ENCODE measurements at regions not wholly inside any gene's neighbourhood (a gene's known extent, or its start where the extent isn't known, plus 50 kb on each side); places are given as distances from the start of the nearest gene placed in this dataset.

- Mint-ChIP-seq H3K4me1 (ENCODE audit: low read depth) (peaks cover 52% of the 10 kb centered on the region), H3K36me3 (ENCODE audit: low read depth) (no peaks in the 10 kb centered on the region), H3K4me3 (ENCODE audit: unreplicated experiment) (peak overlapping the region; percentile 60)
Measured at GRCh38 chr6:56370127-56370540, 122.8 kb upstream of the COL21A1 start.

GRCh38 chr6:56368491-56368890 lies 121.1 kb upstream of the COL21A1 start:
- Mint-ChIP-seq H3K9me3 (ENCODE audit: low read depth) (no peaks in the 10 kb centered on the region), H3K36me3 (ENCODE audit: low read depth) (no peaks in the 10 kb centered on the region), H3K27me3 (ENCODE audit: low read depth) (no peaks in the 10 kb centered on the region), H3K4me1 (ENCODE audit: low read depth) (peaks cover 52% of the 10 kb centered on the region), H3K27ac (ENCODE audit: unreplicated experiment) (no peak overlapping the region), H3K4me3 (ENCODE audit: unreplicated experiment) (no peak overlapping the region)
- no peak for DNase-seq (ENCODE audit: low spot score)
- TF ChIP-seq CTCF (IDR thresholded peaks at IDR 0.05) = no peak

More at GRCh38 chr6:56370127-56370540, 122.8 kb upstream of the COL21A1 start:
- Mint-ChIP-seq H3K9me3 (ENCODE audit: low read depth) (no peaks in the 10 kb centered on the region), H3K27me3 (ENCODE audit: low read depth) (no peaks in the 10 kb centered on the region), H3K27ac (ENCODE audit: unreplicated experiment) (peak overlapping the region; percentile 94)
- peak; percentile 78 for TF ChIP-seq CTCF (IDR thresholded peaks at IDR 0.05)
- DNase-seq (ENCODE audit: low spot score) = no peak

GRCh38 chr6:56366141-56366852 lies 118.9 kb upstream of the COL21A1 start:
- Mint-ChIP-seq H3K4me3 (ENCODE audit: unreplicated experiment) (no peak overlapping the region), H3K4me1 (ENCODE audit: low read depth) (peaks cover 39% of the 10 kb centered on the region), H3K27me3 (ENCODE audit: low read depth) (no peaks in the 10 kb centered on the region), H3K9me3 (ENCODE audit: low read depth) (no peaks in the 10 kb centered on the region), H3K36me3 (ENCODE audit: low read depth) (no peaks in the 10 kb centered on the region), H3K27ac (ENCODE audit: unreplicated experiment) (no peak overlapping the region)
- no peak for DNase-seq (ENCODE audit: low spot score)
- TF ChIP-seq CTCF (IDR thresholded peaks at IDR 0.05) = no peak

- Mint-ChIP-seq H3K4me1 (ENCODE audit: low read depth) (peaks cover 25% of the 10 kb centered on the region), H3K27ac (ENCODE audit: unreplicated experiment) (no peak overlapping the region)
Measured at GRCh38 chr6:56364827-56365339, 117.5 kb upstream of the COL21A1 start.

GRCh38 chr6:56364431-56364826 lies 117.0 kb upstream of the COL21A1 start:
- DNase-seq (ENCODE audit: low spot score) = no peak
- H3K27ac Mint-ChIP-seq (ENCODE audit: unreplicated experiment) = no peak overlapping the region
- H3K27me3 Mint-ChIP-seq (ENCODE audit: low read depth) = no peaks in the 10 kb centered on the region
- no peak overlapping the region for H3K4me3 Mint-ChIP-seq (ENCODE audit: unreplicated experiment)
- H3K4me1 Mint-ChIP-seq (ENCODE audit: low read depth) = peaks cover 20% of the 10 kb centered on the region
- H3K36me3 Mint-ChIP-seq (ENCODE audit: low read depth) = no peaks in the 10 kb centered on the region
- H3K9me3 Mint-ChIP-seq (ENCODE audit: low read depth) = no peaks in the 10 kb centered on the region
- no peak for TF ChIP-seq CTCF (IDR thresholded peaks at IDR 0.05)

More at GRCh38 chr6:56364827-56365339, 117.5 kb upstream of the COL21A1 start:
- no peak for DNase-seq (ENCODE audit: low spot score)
- Mint-ChIP-seq H3K27me3 (ENCODE audit: low read depth) (no peaks in the 10 kb centered on the region), H3K9me3 (ENCODE audit: low read depth) (no peaks in the 10 kb centered on the region), H3K36me3 (ENCODE audit: low read depth) (no peaks in the 10 kb centered on the region), H3K4me3 (ENCODE audit: unreplicated experiment) (no peak overlapping the region)
- no peak for TF ChIP-seq CTCF (IDR thresholded peaks at IDR 0.05)

All from chondrocyte (in vitro differentiated cells).